ENCODE measurements at regions not wholly inside any gene's neighbourhood (a gene's known extent, or its start where the extent isn't known, plus 50 kb on each side); places are given as distances from the start of the nearest gene placed in this dataset.

- TF ChIP-seq CTCF (IDR thresholded peaks at IDR 0.05) = no peak
- H3K27me3 ChIP-seq = no peaks in the 10 kb centered on the region
- DNase-seq (ENCODE audit: low spot score) = no peak
- no peaks in the 10 kb centered on the region for H3K4me1 ChIP-seq
- H3K9me3 ChIP-seq = no peaks in the 10 kb centered on the region
- no peak overlapping the region for H3K4me3 ChIP-seq
- no peak overlapping the region for H3K27ac ChIP-seq
- no peaks in the 10 kb centered on the region for H3K36me3 ChIP-seq
Observed at GRCh38 chr20:52777171-52777570, 195.0 kb upstream of the TSHZ2 start.

DNA sequence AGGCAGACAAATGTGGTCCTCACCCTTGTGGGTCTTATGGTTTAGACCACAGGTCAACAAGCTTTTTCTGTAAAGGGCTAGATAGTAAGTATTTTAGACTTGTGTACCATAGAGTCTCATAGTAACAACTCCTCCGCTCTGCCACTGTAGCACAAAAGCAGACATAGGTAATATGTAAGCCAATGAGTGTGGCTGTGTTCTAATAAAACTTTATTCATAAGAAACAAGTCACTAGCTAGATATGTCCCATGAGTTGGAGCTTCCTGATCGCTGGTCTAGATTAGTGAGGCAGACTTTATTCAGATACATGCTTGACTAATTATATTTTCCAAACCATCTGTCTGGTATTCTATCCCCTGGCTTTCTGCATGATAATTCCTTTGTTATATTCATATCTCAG is 196.4 kb upstream of the TSHZ2 start:
- Histone ChIP-seq H3K36me3 (no peaks in the 10 kb centered on the region), H3K4me1 (no peaks in the 10 kb centered on the region), H3K9me3 (no peaks in the 10 kb centered on the region), H3K27ac (no peak overlapping the region), H3K27me3 (no peaks in the 10 kb centered on the region), H3K4me3 (no peak overlapping the region)
- DNase-seq (ENCODE audit: low spot score) = no peak
- TF ChIP-seq CTCF (IDR thresholded peaks at IDR 0.05) = no peak

DNA sequence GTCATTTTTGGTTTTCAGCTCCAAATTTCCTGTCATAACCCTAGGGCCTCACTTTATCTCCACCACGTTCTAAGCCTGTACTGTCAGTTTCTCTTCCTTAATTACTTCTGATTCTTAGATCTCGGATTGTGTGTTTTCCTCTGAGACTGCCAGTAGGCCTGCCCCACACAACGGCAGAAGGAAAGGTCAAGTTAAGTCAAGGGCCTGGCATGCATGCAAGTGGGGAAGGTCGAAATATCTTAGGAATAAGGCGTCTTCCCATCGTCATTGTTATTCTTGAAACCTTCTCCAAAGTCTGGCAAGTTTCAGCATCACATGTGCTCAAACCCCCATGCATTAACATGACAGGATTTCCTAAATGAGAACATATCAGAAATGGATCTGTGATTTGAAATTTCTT is 203.5 kb upstream of the TSHZ2 start:
- no peak overlapping the region for H3K4me3 ChIP-seq
- no peaks in the 10 kb centered on the region for H3K9me3 ChIP-seq
- H3K4me1 ChIP-seq = no peaks in the 10 kb centered on the region
- H3K27ac ChIP-seq = no peak overlapping the region
- H3K27me3 ChIP-seq = no peaks in the 10 kb centered on the region
- no peak for TF ChIP-seq CTCF (IDR thresholded peaks at IDR 0.05)
- DNase-seq (ENCODE audit: low spot score) = no peak
- no peaks in the 10 kb centered on the region for H3K36me3 ChIP-seq

- no peak overlapping the region for H3K4me3 ChIP-seq
- H3K27ac ChIP-seq = no peak overlapping the region
- TF ChIP-seq CTCF (IDR thresholded peaks at IDR 0.05) = no peak
- no peaks in the 10 kb centered on the region for H3K36me3 ChIP-seq
- no peak for DNase-seq (ENCODE audit: low spot score)
- H3K27me3 ChIP-seq = no peaks in the 10 kb centered on the region
- H3K9me3 ChIP-seq = no peaks in the 10 kb centered on the region
- no peaks in the 10 kb centered on the region for H3K4me1 ChIP-seq
Observed at GRCh38 chr20:52766645-52767435, 205.3 kb upstream of the TSHZ2 start.

DNA sequence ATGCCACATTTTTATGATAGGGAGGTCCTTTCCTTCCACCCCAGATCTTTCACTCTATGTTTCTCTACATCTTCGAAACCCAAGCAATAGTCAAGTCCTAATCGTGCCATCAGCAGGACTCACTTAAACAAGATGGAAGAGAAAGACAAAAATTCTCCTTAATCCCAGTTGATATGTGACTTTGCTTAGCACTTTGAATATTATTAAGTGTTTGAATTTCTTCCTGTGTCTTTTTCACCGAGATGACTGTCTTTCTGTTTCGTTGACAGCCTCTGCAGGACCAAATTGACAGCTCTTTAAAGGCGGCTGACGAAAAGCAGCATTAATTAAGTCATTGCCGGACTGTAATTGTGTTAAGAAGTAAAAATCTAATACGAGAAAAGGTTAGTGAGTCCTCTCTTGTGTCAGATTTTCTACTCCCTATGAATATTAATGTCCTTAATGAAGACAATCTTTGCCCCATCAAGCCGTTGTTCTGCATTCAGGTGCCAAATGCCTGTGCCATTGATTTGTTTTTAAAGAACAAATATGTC is 208.8 kb upstream of the TSHZ2 start:
- H3K27me3 ChIP-seq = no peaks in the 10 kb centered on the region
- TF ChIP-seq CTCF (IDR thresholded peaks at IDR 0.05) = no peak

GRCh38 chr20:52761867-52762266 is 210.3 kb upstream of the TSHZ2 start:
- H3K27ac ChIP-seq = peak overlapping the region in 1 of 2 donors; percentile 62
- H3K4me1 ChIP-seq = no peaks in the 10 kb centered on the region
- H3K4me3 ChIP-seq = no peak overlapping the region
- H3K36me3 ChIP-seq = no peaks in the 10 kb centered on the region
- DNase-seq (ENCODE audit: low spot score) = no peak
- no peaks in the 10 kb centered on the region for H3K9me3 ChIP-seq
- H3K27me3 ChIP-seq = no peaks in the 10 kb centered on the region
- no peak for TF ChIP-seq CTCF (IDR thresholded peaks at IDR 0.05)

More for the DNA sequence above, 208.8 kb upstream of the TSHZ2 start:
- Histone ChIP-seq H3K9me3 (no peaks in the 10 kb centered on the region), H3K4me3 (no peak overlapping the region), H3K36me3 (no peaks in the 10 kb centered on the region), H3K27ac (no peak overlapping the region), H3K4me1 (no peaks in the 10 kb centered on the region)
- DNase-seq (ENCODE audit: low spot score) = no peak
